NCI-H82 treated with DMSO at 0.1 percent for 48 hours (cell line): ENCODE measurements at regions not wholly inside any gene's neighbourhood (a gene's known extent, or its start where the extent isn't known, plus 50 kb on each side); places are given as distances from the start of the nearest gene placed in this dataset.
A peak's percentile ranks its signal among the peaks of the same experiment; 100 is the strongest.
"Not testable (repeated sequence)": the region's sequence is repeated elsewhere in the genome, so short reads cannot be mapped to it uniquely, and the experiment has no call there.

Experiments used
- DNase-seq: peaks from one replicate; lab custom pipeline; 2025; ENCODE audit not compliant: unreplicated experiment; lab: John Stamatoyannopoulos, UW

- no peak for DNase-seq
Observed at GRCh38 chr4:18241727-18242126, 220.2 kb upstream of the LCORL start.

DNA sequence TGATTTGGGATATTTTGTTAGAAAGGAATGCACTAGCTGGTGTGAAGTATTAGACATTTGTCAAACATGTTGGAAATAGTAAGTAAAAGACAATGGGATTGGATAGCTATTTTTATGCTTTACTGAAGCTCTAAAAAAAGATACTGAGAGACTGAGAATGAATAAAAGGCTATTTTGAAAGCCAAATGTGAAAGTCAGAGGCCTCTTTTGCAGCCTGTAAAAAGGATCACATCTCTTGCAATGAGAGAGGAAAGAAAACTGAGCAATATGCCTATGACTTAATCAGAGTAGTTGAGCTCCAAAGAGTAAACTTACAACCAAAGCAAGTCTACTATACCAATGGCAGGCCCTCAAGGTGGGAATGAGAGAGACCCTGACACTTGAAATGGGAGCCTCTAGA is 212.6 kb upstream of the LCORL start:
- no peak for DNase-seq

GRCh38 chr4:18231726-18232125 is 210.2 kb upstream of the LCORL start:
- DNase-seq = no peak

GRCh38 chr4:18227880-18228279 is 206.3 kb upstream of the LCORL start:
- no peak for DNase-seq

DNA sequence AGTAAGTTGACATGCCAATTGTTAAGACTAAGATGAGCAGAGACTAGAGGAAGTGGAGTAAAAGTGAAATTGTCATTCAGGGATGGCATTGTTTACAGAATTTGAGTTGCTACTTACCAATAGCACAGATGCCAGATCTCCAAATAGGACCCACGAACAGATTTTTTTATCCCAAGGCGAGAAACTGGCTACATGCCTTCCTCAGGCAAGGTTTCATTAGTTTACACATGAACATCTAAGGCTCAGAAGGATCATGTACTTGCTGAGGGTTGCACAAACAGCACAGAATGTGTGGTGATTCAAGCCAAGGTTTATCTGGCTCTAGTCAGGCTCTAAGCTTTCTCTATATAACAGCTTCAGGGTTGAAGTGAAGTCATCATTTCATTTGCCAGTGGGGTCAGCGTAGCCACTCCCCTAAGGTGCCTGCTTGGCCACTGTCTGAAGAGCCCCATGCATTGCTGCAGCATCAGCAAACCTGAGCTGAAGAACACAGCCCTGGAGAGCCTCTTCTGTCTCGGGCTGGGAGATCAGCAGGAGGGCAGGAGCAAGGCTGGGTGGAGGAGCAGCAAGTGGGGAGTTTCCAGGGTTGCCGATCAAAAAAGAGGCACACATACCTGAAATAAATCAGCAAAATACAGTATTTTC is 193.0 kb upstream of the LCORL start:
- no peak for DNase-seq

DNA sequence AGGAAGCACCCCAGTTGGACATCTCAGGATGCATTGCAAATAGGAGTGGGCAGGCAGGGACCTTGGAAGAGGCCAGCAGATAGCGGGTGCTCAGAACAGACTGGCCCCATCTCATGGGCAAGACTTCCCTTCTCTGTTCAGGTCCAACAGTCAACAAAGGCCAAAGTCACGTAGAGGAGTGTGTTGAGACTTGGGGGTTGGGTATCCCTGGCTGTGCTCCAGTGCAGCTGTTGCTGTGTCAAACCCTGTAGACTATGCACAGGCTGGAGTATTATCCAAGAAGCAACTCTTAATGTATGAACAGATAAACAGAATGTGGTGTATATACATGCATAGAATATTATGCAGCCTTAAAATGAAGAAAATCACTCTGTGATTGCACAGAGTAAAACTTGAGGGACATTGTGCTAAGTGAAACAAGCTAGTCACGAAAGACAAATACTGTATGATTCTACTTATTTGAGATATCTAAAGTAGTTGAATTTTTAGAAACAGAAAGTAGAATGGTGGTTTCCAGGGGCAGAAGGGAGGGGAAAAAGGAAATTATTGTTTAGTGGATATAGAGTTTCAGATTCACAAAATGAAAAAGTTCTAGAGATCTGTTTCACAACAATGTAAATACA is 192.1 kb upstream of the LCORL start:
- DNase-seq = no peak

DNA sequence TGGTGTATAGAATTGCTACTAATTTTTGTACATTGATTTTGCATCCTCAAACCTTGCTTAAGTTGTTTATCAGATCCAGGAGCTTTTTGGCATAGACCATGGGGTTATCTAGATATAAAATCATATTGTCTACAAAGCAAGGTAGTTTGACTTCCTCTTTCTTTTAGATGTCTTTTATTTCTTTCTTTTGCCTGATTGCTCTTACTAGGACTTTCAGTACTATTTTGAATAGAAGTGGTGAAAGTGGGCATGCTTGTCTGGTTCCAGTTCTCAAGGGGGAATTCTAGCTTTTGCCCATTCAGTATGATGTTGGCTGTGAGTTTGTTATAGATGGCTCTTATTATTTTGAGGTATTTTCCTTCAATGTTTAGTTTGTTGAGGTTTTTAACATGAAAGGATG is 187.9 kb upstream of the LCORL start:
- DNase-seq = no peak

DNA sequence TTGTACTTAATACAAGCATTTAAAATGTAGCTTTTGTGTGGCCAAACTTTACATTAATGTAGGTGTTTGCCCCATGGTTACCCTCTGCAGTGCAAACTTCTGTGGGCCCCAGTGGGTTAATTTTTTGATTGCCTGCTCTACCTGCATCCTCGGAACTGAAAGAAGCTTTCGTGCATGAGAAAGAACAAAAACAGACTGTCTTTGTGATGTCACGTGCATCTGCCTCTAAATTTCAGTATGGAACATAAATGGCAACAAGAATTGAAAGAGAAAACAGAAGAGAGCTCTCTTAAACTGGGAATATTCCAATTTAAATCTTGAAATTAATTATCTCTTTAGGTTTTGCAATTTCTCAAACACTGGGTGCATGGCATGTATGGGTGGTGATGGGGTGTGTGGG is 182.4 kb upstream of the LCORL start:
- no peak for DNase-seq

- peak; percentile 76 for DNase-seq
Observed at GRCh38 chr4:18202486-18202885, 180.9 kb upstream of the LCORL start.

DNA sequence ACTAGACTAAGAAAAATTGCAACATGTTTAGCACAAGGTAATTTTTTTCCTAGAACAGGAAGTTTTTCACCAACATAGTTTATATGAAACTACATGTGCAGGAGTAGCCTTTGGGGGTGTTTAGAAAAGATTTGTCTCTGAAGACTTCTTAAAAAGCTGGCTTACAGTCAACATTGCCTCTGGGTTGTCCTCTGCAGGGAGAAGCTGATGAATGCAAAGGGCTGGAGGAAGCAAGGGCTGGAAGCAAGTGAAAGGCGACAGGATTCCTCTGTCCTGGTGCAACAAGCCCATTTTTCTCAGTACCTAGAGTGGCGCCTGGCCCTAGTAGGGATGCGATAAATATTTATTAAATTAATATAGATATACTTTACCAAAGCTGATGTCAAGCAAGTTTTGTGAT is 180.3 kb upstream of the LCORL start:
- DNase-seq = no peak

DNA sequence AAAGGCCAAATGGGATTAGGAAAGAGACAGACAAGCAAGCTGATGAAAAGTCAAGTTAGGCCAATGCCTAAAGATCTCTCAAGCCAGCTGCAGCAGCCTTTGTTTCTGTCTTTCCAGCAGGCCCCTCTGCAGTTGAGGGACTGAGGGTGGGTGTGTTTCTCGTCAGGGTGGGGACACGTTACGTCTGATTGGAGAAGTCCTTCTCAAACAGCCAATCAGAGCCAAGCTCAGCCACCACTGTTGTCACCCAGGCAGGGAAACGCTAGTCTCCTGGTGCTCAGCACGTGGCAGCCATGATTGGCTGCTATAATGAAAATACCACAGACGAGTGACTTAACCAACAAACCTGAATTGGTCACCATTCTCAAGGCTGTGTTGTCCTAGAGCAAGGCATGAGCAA is 177.1 kb upstream of the LCORL start:
- DNase-seq = no peak

- no peak for DNase-seq
Observed at GRCh38 chr4:18197467-18197866, 175.9 kb upstream of the LCORL start.

DNA sequence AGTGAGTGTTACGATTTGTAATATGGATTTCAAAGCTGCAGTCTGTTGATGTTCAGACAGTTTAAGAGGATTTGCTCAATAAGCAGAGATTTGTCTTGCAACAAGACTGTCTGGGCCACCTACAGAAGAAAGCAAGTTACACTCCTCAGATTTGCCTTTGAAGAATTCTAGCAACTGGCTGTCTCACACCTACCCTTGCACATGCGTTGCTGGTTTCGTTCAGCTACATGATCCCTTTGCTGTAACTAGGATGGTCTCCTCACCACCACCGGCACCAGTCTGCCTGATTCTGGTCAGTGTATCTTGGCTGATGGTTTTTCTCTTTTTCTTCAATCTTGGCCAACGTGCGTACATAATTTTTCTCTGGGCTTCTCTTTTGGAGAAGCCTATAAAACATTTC is 172.7 kb upstream of the LCORL start:
- peak; percentile 30 for DNase-seq

GRCh38 chr4:18192901-18193300 is 171.3 kb upstream of the LCORL start:
- DNase-seq = peak; percentile 73

GRCh38 chr4:18185491-18185890 is 163.9 kb upstream of the LCORL start:
- no peak for DNase-seq

DNA sequence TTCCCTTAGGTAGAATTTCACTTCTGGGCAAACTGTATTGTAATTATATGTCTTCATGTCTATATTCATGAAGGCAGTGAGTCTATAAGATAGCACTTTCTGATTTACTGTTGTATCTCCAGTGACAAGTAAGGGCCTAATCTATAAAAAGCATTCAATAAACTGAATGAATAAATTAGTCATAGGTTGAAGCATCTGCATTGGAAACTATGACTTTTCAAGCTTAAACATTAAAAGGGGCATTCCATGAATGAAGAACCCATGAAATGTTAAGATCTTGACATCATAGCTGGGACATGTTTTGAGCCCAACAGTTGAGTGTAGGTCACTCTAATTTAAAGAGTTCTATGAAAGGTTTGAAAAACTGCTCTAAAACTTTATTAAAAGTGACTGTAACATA is 159.3 kb upstream of the LCORL start:
- no peak for DNase-seq

- DNase-seq = no peak
Observed at GRCh38 chr4:18180122-18180521, 158.6 kb upstream of the LCORL start.

- no peak for DNase-seq
Observed at GRCh38 chr4:18171896-18172295, 150.3 kb upstream of the LCORL start.

- no peak for DNase-seq
Observed at GRCh38 chr4:18167831-18168230, 146.3 kb upstream of the LCORL start.

DNA sequence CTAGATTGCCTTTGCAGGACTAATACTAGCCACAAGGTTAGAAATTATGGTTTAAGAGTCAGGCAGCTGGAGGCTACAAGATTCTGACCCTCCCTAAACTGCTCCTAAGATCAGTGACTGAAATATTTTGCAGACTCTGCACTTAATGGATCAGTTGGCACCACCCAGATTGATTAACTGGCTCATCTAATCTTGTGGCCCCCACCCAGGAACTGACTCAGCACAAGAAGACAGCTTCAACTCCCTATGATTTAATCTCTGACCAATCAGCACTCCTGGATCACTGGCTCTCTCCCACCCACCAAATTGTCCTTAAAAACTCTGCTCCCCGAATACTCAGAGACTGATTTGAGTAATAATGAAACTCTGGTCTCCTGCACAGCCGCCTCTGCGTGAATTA is 145.4 kb upstream of the LCORL start:
- no peak for DNase-seq

DNA sequence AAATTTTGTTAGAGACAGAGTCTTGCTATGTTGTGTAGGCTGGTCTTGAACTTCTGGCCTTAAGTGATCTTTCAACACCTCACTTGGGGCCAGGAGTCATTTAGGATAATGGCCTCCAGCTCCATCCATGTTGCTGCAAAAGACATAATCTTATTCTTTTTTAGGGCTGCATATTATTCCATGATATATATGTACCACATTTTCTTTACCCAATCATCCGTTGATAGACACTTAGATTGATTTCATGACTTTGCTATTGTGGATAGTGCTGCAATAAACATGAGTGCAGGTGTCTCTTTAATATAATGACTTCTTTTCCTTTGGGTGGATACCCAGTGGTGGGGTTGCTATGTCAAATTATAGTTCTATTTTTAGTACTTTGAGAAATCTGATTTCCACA is 140.9 kb upstream of the LCORL start:
- no peak for DNase-seq

GRCh38 chr4:18159117-18159912 is 137.8 kb upstream of the LCORL start:
- DNase-seq = not testable (repeated sequence)
